Naive thymus-derived CD4-positive, alpha-beta T cell (primary cell): ENCODE measurements at regions not wholly inside any gene's neighbourhood (a gene's known extent, or its start where the extent isn't known, plus 50 kb on each side); places are given as distances from the start of the nearest gene placed in this dataset.

Experiments used
- ATAC-seq: fragments of 150-1000 bp; cut with Tn5 transposase; 2 replicates; pipeline ENCODE4 v1.10.0; 2021; ENCODE audit warnings: mild to moderate bottlenecking, moderate library complexity
- CTCF ChIA-PET: fragments of 350-600 bp; sonication (Branson Sonifier 250); formaldehyde crosslinking; loops from one replicate; lab custom pipeline; 2021; ENCODE audit warnings: antibody characterized with exemption; lab: Charles Lee
- POLR2A ChIA-PET: fragments of 350-600 bp; sonication (Branson Sonifier 250); formaldehyde crosslinking; loops from one replicate; lab custom pipeline; 2021; ENCODE audit warnings: antibody characterized with exemption, inconsistent platforms; lab: Charles Lee
- DNase-seq, 9 donors: peaks; one replicate each; pipeline versions ENCODE4 v3.0.0 to v3.0.0-alpha.2; 2020 to 2022; ENCODE audit warnings: mixed read lengths in 1 of 9
- H3K27ac ChIP-seq: one replicate; pipeline ENCODE4 v1.7.0; 2013; ENCODE audit warnings: mild to moderate bottlenecking, low read depth, low read length, moderate library complexity
- H3K27me3 ChIP-seq, 2 donors: one replicate each; pipeline ENCODE4 v1.7.0; 2013; ENCODE audit warnings: low read length in 2 of 2, mild to moderate bottlenecking in 2 of 2, moderate library complexity in 2 of 2; ENCODE audit not compliant: control insufficient read depth in 2 of 2, insufficient read depth in 2 of 2
- H3K36me3 ChIP-seq, 3 experiments: 1 replicate in 2 of 3; 2 replicates in 1 of 3; pipeline ENCODE4 v1.7.0; 2013; ENCODE audit warnings: low read length in 3 of 3, mild to moderate bottlenecking in 3 of 3, moderate library complexity in 1 of 3; ENCODE audit not compliant: insufficient read depth in 3 of 3, control insufficient read depth in 2 of 3
- H3K4me1 ChIP-seq, 2 donors: one replicate each; pipeline ENCODE4 v1.7.0; 2013; ENCODE audit warnings: low read length in 2 of 2, mild to moderate bottlenecking in 2 of 2, moderate library complexity in 1 of 2; ENCODE audit not compliant: control insufficient read depth in 2 of 2, insufficient read depth in 2 of 2
- H3K4me3 ChIP-seq: 2 replicates; pipeline ENCODE4 v1.7.0; 2013; ENCODE audit warnings: mild to moderate bottlenecking, low read length
- H3K9me3 ChIP-seq, 3 experiments: 1 replicate in 2 of 3; 2 replicates in 1 of 3; pipeline ENCODE4 v1.7.0; 2013; ENCODE audit warnings: low read length in 3 of 3; ENCODE audit not compliant: control insufficient read depth in 2 of 3
- H3K27ac Mint-ChIP-seq, 9 donors: one replicate each; pipeline ENCODE4 v1.8.0; 2020 to 2022; ENCODE audit warnings: mixed read lengths in 9 of 9, mild to moderate bottlenecking in 8 of 9, moderate library complexity in 5 of 9, inconsistent platforms in 2 of 9
- H3K27me3 Mint-ChIP-seq, 5 donors: one replicate each; pipeline ENCODE4 v1.8.0; 2021 to 2022; ENCODE audit warnings: mixed read lengths in 5 of 5, mild to moderate bottlenecking in 1 of 5
- H3K36me3 Mint-ChIP-seq, 5 donors: one replicate each; pipeline ENCODE4 v1.8.0; 2020 to 2022; ENCODE audit warnings: mixed read lengths in 5 of 5, mild to moderate bottlenecking in 3 of 5, inconsistent platforms in 1 of 5
- H3K4me1 Mint-ChIP-seq, 7 donors: one replicate each; pipeline ENCODE4 v1.8.0; 2020 to 2022; ENCODE audit warnings: mixed read lengths in 7 of 7, mild to moderate bottlenecking in 3 of 7, inconsistent platforms in 1 of 7
- H3K4me3 Mint-ChIP-seq, 10 donors: one replicate each; pipeline ENCODE4 v1.8.0; 2020 to 2022; ENCODE audit warnings: mild to moderate bottlenecking in 10 of 10, mixed read lengths in 10 of 10, moderate library complexity in 6 of 10, inconsistent platforms in 2 of 10
- H3K9me3 Mint-ChIP-seq, 11 donors: one replicate each; pipeline ENCODE4 v1.8.0; 2020 to 2022; ENCODE audit warnings: mixed read lengths in 11 of 11, mild to moderate bottlenecking in 4 of 11, inconsistent platforms in 1 of 11, moderate library complexity in 1 of 11
- intact Hi-C, 2 donors: fragments of 100-400 bp; cut with micrococcal nuclease; formaldehyde crosslinking; loops; one replicate each; pipeline ENCODE4 v1.15.1; 2023

- Mint-ChIP-seq H3K27ac (no peak overlapping the region), H3K36me3 (peaks cover 0 to 4% (median 0%) of the 10 kb centered on the region in 5 donors), H3K9me3 (peaks cover 6 to 38% (median 11%) of the 10 kb centered on the region in 11 donors), H3K4me1 (no peaks in the 10 kb centered on the region), H3K27me3 (peaks cover 0 to 24% (median 5%) of the 10 kb centered on the region in 5 donors), H3K4me3 (no peak overlapping the region)
- ATAC-seq (no peak), DNase-seq (no peak)
- POLR2A ChIA-PET = no interaction called here
- Histone ChIP-seq H3K4me1 (no peaks in the 10 kb centered on the region), H3K27me3 (no peaks in the 10 kb centered on the region), H3K9me3 (peaks cover 0 to 13% (median 0%) of the 10 kb centered on the region in 3 experiments), H3K27ac (no peak overlapping the region), H3K36me3 (no peaks in the 10 kb centered on the region), H3K4me3 (no peak overlapping the region)
- CTCF ChIA-PET = no interaction called here
- intact Hi-C loops = no loop called here
Measured at GRCh38 chr5:174159327-174160114, 114.0 kb downstream of the NSG2 start.

GRCh38 chr5:174165406-174165805 is 119.9 kb downstream of the NSG2 start:
- Histone ChIP-seq H3K27ac (no peak overlapping the region), H3K27me3 (no peaks in the 10 kb centered on the region), H3K4me3 (no peak overlapping the region), H3K36me3 (no peaks in the 10 kb centered on the region), H3K4me1 (no peaks in the 10 kb centered on the region), H3K9me3 (no peaks in the 10 kb centered on the region)
- Mint-ChIP-seq H3K9me3 (peaks cover 0 to 16% (median 5%) of the 10 kb centered on the region in 11 donors), H3K36me3 (no peaks in the 10 kb centered on the region), H3K4me3 (no peak overlapping the region), H3K4me1 (no peaks in the 10 kb centered on the region), H3K27me3 (peaks cover 0 to 12% (median 9%) of the 10 kb centered on the region in 5 donors), H3K27ac (no peak overlapping the region)
- intact Hi-C loops = no loop called here
- CTCF ChIA-PET = no interaction called here
- POLR2A ChIA-PET = no interaction called here
- DNase-seq (no peak), ATAC-seq (no peak)

- DNase-seq = no peak
- ATAC-seq = no peak
- intact Hi-C loops = no loop called here
- H3K9me3 Mint-ChIP-seq = peaks cover 0 to 16% (median 5%) of the 10 kb centered on the region in 11 donors
- H3K36me3 ChIP-seq = no peaks in the 10 kb centered on the region
- ChIA-PET POLR2A (no interaction called here), CTCF (no interaction called here)
- no peak overlapping the region for H3K4me3 Mint-ChIP-seq
- H3K4me1 ChIP-seq = no peaks in the 10 kb centered on the region
- no peaks in the 10 kb centered on the region for H3K27me3 ChIP-seq
- H3K27me3 Mint-ChIP-seq = peaks cover 0 to 11% (median 9%) of the 10 kb centered on the region in 5 donors
- no peak overlapping the region for H3K27ac ChIP-seq
- H3K27ac Mint-ChIP-seq = no peak overlapping the region
- no peak overlapping the region for H3K4me3 ChIP-seq
- H3K9me3 ChIP-seq = no peaks in the 10 kb centered on the region
- H3K36me3 Mint-ChIP-seq = no peaks in the 10 kb centered on the region
- no peaks in the 10 kb centered on the region for H3K4me1 Mint-ChIP-seq
Measured at GRCh38 chr5:174166231-174167079, 120.9 kb downstream of the NSG2 start.

GRCh38 chr5:174167080-174167910 is 121.8 kb downstream of the NSG2 start:
- Histone ChIP-seq H3K4me3 (no peak overlapping the region), H3K27ac (no peak overlapping the region), H3K4me1 (no peaks in the 10 kb centered on the region), H3K36me3 (no peaks in the 10 kb centered on the region), H3K9me3 (no peaks in the 10 kb centered on the region), H3K27me3 (no peaks in the 10 kb centered on the region)
- H3K9me3 Mint-ChIP-seq = peaks cover 0 to 16% (median 5%) of the 10 kb centered on the region in 11 donors
- peaks cover 0 to 2% (median 0%) of the 10 kb centered on the region in 7 donors for H3K4me1 Mint-ChIP-seq
- intact Hi-C loops = no loop called here
- no peak overlapping the region for H3K4me3 Mint-ChIP-seq
- H3K27ac Mint-ChIP-seq = no peak overlapping the region
- DNase-seq (no peak), ATAC-seq (no peak)
- peaks cover 0 to 14% (median 9%) of the 10 kb centered on the region in 5 donors for H3K27me3 Mint-ChIP-seq
- H3K36me3 Mint-ChIP-seq = no peaks in the 10 kb centered on the region
- CTCF ChIA-PET = no interaction called here
- POLR2A ChIA-PET = no interaction called here

- Histone ChIP-seq H3K27me3 (no peaks in the 10 kb centered on the region), H3K36me3 (no peaks in the 10 kb centered on the region), H3K4me1 (no peaks in the 10 kb centered on the region), H3K9me3 (no peaks in the 10 kb centered on the region), H3K27ac (no peak overlapping the region), H3K4me3 (no peak overlapping the region)
- ATAC-seq = peak; percentile 27
- H3K9me3 Mint-ChIP-seq = peaks cover 0 to 15% (median 4%) of the 10 kb centered on the region in 11 donors
- ChIA-PET POLR2A (no interaction called here), CTCF (no interaction called here)
- H3K36me3 Mint-ChIP-seq = no peaks in the 10 kb centered on the region
- peaks cover 0 to 29% (median 19%) of the 10 kb centered on the region in 5 donors for H3K27me3 Mint-ChIP-seq
- no peak for DNase-seq
- H3K4me1 Mint-ChIP-seq = peaks cover 0 to 5% (median 0%) of the 10 kb centered on the region in 7 donors
- intact Hi-C loops = no loop called here
- H3K27ac Mint-ChIP-seq = no peak overlapping the region
- H3K4me3 Mint-ChIP-seq = no peak overlapping the region
Measured at GRCh38 chr5:174172152-174172551, 126.6 kb downstream of the NSG2 start.

GRCh38 chr5:174172566-174172965 is 127.1 kb downstream of the NSG2 start:
- POLR2A ChIA-PET = no interaction called here
- Mint-ChIP-seq H3K27ac (no peak overlapping the region), H3K9me3 (peaks cover 0 to 13% (median 4%) of the 10 kb centered on the region in 11 donors), H3K4me1 (peaks cover 0 to 5% (median 0%) of the 10 kb centered on the region in 7 donors), H3K4me3 (no peak overlapping the region), H3K27me3 (peaks cover 0 to 29% (median 19%) of the 10 kb centered on the region in 5 donors), H3K36me3 (no peaks in the 10 kb centered on the region)
- peak; percentile 24 for ATAC-seq
- DNase-seq = no peak
- Histone ChIP-seq H3K27ac (no peak overlapping the region), H3K36me3 (no peaks in the 10 kb centered on the region), H3K4me1 (no peaks in the 10 kb centered on the region), H3K27me3 (no peaks in the 10 kb centered on the region), H3K9me3 (no peaks in the 10 kb centered on the region), H3K4me3 (no peak overlapping the region)
- CTCF ChIA-PET = no interaction called here
- intact Hi-C loops = no loop called here
